GM23338 (cell line): ENCODE measurements at regions not wholly inside any gene's neighbourhood (a gene's known extent, or its start where the extent isn't known, plus 50 kb on each side); places are given as distances from the start of the nearest gene placed in this dataset.

ENCODE experiments used
- ATAC-seq: fragments of 200-7000 bp; cut with Tn5 transposase; 3 replicates; pipeline ENCODE4 v1.9.1; 2020
- DNase-seq: peaks from one replicate; pipeline ENCODE4 v3.0.0-alpha.2; 2015; ENCODE audit warnings: low spot score
- H2AFZ ChIP-seq: fragments of 200-600 bp; sonication (generic); 2 replicates; pipeline ENCODE4 v1.8.0; 2016; ENCODE audit warnings: antibody characterized with exemption, mild to moderate bottlenecking, moderate library complexity
- H3F3A ChIP-seq: fragments of 200-600 bp; sonication (generic); replicated peaks from 2 replicates; pipeline ENCODE4 v1.8.0; 2017; ENCODE audit warnings: antibody characterized with exemption, mixed run types, low read depth
- H3K27ac ChIP-seq: fragments of 200-600 bp; sonication (generic); 2 replicates; pipeline ENCODE4 v1.6.1; 2016; ENCODE audit warnings: low read depth
- H3K27me3 ChIP-seq: fragments of 200-600 bp; sonication (generic); 2 replicates; pipeline ENCODE4 v1.8.0; 2016; ENCODE audit warnings: mild to moderate bottlenecking, mixed run types, moderate library complexity; ENCODE audit not compliant: insufficient read depth
- H3K36me3 ChIP-seq: fragments of 200-600 bp; sonication (generic); 2 replicates; pipeline ENCODE4 v1.8.0; 2016; ENCODE audit warnings: mild to moderate bottlenecking; ENCODE audit not compliant: insufficient read depth
- H3K4me1 ChIP-seq: fragments of 200-600 bp; sonication (generic); 2 replicates; pipeline ENCODE4 v1.8.0; 2016; ENCODE audit warnings: mild to moderate bottlenecking, moderate library complexity; ENCODE audit not compliant: insufficient read depth
- H3K4me2 ChIP-seq: fragments of 200-600 bp; sonication (generic); 2 replicates; pipeline ENCODE4 v1.7.1; 2017; ENCODE audit warnings: mixed run types
- H3K4me3 ChIP-seq: fragments of 200-600 bp; sonication (generic); 2 replicates; pipeline ENCODE4 v1.6.1; 2016; ENCODE audit warnings: mixed run types
- H3K79me2 ChIP-seq: fragments of 200-600 bp; sonication (generic); replicated peaks from 2 replicates; pipeline ENCODE4 v1.8.0; 2017; ENCODE audit warnings: mild to moderate bottlenecking; ENCODE audit not compliant: insufficient read depth
- H3K9me2 ChIP-seq: fragments of 200-600 bp; sonication (generic); 2 replicates; pipeline ENCODE4 v1.8.0; 2017; ENCODE audit not compliant: insufficient read depth
- H4K20me1 ChIP-seq: fragments of 200-600 bp; sonication (generic); replicated peaks from 2 replicates; pipeline ENCODE4 v1.8.0; 2017; ENCODE audit warnings: mild to moderate bottlenecking; ENCODE audit not compliant: insufficient read depth
- H3K27ac Mint-ChIP-seq: 2 replicates; pipeline ENCODE4 v1.8.0; 2020; ENCODE audit warnings: inconsistent platforms, mild to moderate bottlenecking, moderate library complexity, mixed read lengths
- H3K27me3 Mint-ChIP-seq: 3 replicates; pipeline ENCODE4 v1.8.0; 2022; ENCODE audit warnings: low read depth, mild to moderate bottlenecking, moderate library complexity, mixed read lengths, inconsistent platforms; ENCODE audit not compliant: insufficient read depth, poor library complexity
- H3K36me3 Mint-ChIP-seq: 3 replicates; pipeline ENCODE4 v1.8.0; 2021; ENCODE audit warnings: low read depth, mild to moderate bottlenecking, inconsistent platforms, moderate library complexity, mixed read lengths
- H3K4me1 Mint-ChIP-seq: 3 replicates; pipeline ENCODE4 v1.8.0; 2020; ENCODE audit warnings: mild to moderate bottlenecking, inconsistent platforms, mixed read lengths
- H3K4me3 Mint-ChIP-seq: 3 replicates; pipeline ENCODE4 v1.8.0; 2021; ENCODE audit warnings: moderate library complexity, mild to moderate bottlenecking, inconsistent platforms, mixed read lengths
- H3K9me3 Mint-ChIP-seq: 3 replicates; pipeline ENCODE4 v1.8.0; 2020; ENCODE audit warnings: moderate library complexity, mild to moderate bottlenecking, inconsistent platforms, mixed read lengths
- CREB1 ChIP-seq: fragments of 250-450 bp; sonication (Bioruptor Pico); IDR thresholded peaks from 2 replicates; pipeline ENCODE4 v1.5.0; 2020; ENCODE audit warnings: low read depth, mild to moderate bottlenecking, moderate library complexity
- JUNB ChIP-seq: IDR thresholded peaks from one replicate; pipeline ENCODE4 v1.6.1; 2016; ENCODE audit warnings: antibody characterized with exemption; ENCODE audit not compliant: unreplicated experiment
- POLR2AphosphoS5 ChIP-seq: IDR thresholded peaks from 2 replicates; pipeline ENCODE4 v1.6.1; 2016; ENCODE audit warnings: antibody characterized with exemption, low read depth
- STAT1 ChIP-seq: IDR thresholded peaks from one replicate; pipeline ENCODE4 v1.6.1; 2016; ENCODE audit warnings: antibody characterized with exemption; ENCODE audit not compliant: unreplicated experiment
- ZNF331 ChIP-seq: fragments of 250-450 bp; sonication (Bioruptor Pico); IDR thresholded peaks from 2 replicates; pipeline ENCODE4 v1.5.0; 2020; ENCODE audit warnings: low read depth, mild to moderate bottlenecking, moderate library complexity
- TF ChIP-seq, protein P1 (sequence below): IDR thresholded peaks from one replicate; pipeline ENCODE4 v1.6.1; 2018; ENCODE audit warnings: antibody characterized with exemption; ENCODE audit not compliant: unreplicated experiment
- TF ChIP-seq, protein P2 (sequence below), 2 experiments: fragments of 200-600 bp in 1 of 2; sonication (generic) in 1 of 2; conservative IDR thresholded peaks; 2 replicates each; pipeline versions ENCODE4 v1.5.1 to v1.6.1; 2016 to 2017; ENCODE audit warnings: antibody characterized with exemption in 2 of 2, low read depth in 2 of 2, mild to moderate bottlenecking in 2 of 2, moderate library complexity in 1 of 2
- TF ChIP-seq, protein P3 (sequence below): fragments of 250-450 bp; sonication (Bioruptor Pico); IDR thresholded peaks from 2 replicates; pipeline ENCODE4 v1.5.0; 2020; ENCODE audit warnings: mild to moderate bottlenecking, moderate library complexity

DNA sequence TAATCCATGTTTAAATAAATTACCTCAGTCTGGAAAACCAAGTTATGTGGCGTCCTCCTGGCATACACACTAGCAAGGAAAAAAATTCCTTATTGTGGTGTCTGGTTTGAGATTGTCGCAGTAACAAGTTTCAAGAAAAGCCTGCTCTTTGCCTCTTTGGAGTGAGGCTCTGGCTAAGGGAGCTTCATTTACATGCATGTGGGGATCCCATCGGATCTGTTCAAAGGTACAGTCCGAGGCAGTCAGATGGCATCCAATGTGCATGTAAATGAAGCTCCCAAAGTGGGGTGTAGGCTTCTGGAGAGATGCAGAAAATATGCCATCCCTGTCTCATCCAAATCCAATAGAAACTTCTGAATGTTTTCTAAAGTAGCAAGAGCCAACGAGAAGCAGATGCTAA lies 199.5 kb upstream of the FBXL4 start:
- Mint-ChIP-seq H3K4me1 (peaks cover 13% of the 10 kb centered on the region), H3K27ac (no peak overlapping the region), H3K4me3 (no peak overlapping the region), H3K9me3 (no peaks in the 10 kb centered on the region), H3K27me3 (no peaks in the 10 kb centered on the region), H3K36me3 (no peaks in the 10 kb centered on the region; the same call in 2 of the 3 replicates)
- ATAC-seq (no peak; the same call in 2 of the 3 replicates), DNase-seq (no peak)
- no peaks in the 10 kb centered on the region for H3K36me3 ChIP-seq
- H3K27ac ChIP-seq: no peak overlapping the region
- H3K27me3 ChIP-seq: no peaks in the 10 kb centered on the region
- no peak overlapping the region for H3K4me3 ChIP-seq
- H3K4me1 ChIP-seq: no peaks in the 10 kb centered on the region
- H2AFZ ChIP-seq: no peak overlapping the region; the same call in 1 of the 2 replicates
- no peaks in the 10 kb centered on the region for H3K9me2 ChIP-seq
- H3K79me2 ChIP-seq: no peaks in the 10 kb centered on the region
- H4K20me1 ChIP-seq: no peaks in the 10 kb centered on the region
- TF ChIP-seq ZNF331 (CRISPR knock-in tag): no peak
- no peak for TF ChIP-seq JUNB
- TF ChIP-seq, protein P1, sequence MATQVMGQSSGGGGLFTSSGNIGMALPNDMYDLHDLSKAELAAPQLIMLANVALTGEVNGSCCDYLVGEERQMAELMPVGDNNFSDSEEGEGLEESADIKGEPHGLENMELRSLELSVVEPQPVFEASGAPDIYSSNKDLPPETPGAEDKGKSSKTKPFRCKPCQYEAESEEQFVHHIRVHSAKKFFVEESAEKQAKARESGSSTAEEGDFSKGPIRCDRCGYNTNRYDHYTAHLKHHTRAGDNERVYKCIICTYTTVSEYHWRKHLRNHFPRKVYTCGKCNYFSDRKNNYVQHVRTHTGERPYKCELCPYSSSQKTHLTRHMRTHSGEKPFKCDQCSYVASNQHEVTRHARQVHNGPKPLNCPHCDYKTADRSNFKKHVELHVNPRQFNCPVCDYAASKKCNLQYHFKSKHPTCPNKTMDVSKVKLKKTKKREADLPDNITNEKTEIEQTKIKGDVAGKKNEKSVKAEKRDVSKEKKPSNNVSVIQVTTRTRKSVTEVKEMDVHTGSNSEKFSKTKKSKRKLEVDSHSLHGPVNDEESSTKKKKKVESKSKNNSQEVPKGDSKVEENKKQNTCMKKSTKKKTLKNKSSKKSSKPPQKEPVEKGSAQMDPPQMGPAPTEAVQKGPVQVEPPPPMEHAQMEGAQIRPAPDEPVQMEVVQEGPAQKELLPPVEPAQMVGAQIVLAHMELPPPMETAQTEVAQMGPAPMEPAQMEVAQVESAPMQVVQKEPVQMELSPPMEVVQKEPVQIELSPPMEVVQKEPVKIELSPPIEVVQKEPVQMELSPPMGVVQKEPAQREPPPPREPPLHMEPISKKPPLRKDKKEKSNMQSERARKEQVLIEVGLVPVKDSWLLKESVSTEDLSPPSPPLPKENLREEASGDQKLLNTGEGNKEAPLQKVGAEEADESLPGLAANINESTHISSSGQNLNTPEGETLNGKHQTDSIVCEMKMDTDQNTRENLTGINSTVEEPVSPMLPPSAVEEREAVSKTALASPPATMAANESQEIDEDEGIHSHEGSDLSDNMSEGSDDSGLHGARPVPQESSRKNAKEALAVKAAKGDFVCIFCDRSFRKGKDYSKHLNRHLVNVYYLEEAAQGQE: no peak
- TF ChIP-seq POLR2AphosphoS5: no peak
- TF ChIP-seq, protein P2, sequence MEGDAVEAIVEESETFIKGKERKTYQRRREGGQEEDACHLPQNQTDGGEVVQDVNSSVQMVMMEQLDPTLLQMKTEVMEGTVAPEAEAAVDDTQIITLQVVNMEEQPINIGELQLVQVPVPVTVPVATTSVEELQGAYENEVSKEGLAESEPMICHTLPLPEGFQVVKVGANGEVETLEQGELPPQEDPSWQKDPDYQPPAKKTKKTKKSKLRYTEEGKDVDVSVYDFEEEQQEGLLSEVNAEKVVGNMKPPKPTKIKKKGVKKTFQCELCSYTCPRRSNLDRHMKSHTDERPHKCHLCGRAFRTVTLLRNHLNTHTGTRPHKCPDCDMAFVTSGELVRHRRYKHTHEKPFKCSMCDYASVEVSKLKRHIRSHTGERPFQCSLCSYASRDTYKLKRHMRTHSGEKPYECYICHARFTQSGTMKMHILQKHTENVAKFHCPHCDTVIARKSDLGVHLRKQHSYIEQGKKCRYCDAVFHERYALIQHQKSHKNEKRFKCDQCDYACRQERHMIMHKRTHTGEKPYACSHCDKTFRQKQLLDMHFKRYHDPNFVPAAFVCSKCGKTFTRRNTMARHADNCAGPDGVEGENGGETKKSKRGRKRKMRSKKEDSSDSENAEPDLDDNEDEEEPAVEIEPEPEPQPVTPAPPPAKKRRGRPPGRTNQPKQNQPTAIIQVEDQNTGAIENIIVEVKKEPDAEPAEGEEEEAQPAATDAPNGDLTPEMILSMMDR (conservative IDR thresholded peaks at IDR 0.05; ENCODE audit: low read depth in 2 of 2): no peak
- TF ChIP-seq CREB1: no peak
- no peak for TF ChIP-seq STAT1
- TF ChIP-seq, protein P3, sequence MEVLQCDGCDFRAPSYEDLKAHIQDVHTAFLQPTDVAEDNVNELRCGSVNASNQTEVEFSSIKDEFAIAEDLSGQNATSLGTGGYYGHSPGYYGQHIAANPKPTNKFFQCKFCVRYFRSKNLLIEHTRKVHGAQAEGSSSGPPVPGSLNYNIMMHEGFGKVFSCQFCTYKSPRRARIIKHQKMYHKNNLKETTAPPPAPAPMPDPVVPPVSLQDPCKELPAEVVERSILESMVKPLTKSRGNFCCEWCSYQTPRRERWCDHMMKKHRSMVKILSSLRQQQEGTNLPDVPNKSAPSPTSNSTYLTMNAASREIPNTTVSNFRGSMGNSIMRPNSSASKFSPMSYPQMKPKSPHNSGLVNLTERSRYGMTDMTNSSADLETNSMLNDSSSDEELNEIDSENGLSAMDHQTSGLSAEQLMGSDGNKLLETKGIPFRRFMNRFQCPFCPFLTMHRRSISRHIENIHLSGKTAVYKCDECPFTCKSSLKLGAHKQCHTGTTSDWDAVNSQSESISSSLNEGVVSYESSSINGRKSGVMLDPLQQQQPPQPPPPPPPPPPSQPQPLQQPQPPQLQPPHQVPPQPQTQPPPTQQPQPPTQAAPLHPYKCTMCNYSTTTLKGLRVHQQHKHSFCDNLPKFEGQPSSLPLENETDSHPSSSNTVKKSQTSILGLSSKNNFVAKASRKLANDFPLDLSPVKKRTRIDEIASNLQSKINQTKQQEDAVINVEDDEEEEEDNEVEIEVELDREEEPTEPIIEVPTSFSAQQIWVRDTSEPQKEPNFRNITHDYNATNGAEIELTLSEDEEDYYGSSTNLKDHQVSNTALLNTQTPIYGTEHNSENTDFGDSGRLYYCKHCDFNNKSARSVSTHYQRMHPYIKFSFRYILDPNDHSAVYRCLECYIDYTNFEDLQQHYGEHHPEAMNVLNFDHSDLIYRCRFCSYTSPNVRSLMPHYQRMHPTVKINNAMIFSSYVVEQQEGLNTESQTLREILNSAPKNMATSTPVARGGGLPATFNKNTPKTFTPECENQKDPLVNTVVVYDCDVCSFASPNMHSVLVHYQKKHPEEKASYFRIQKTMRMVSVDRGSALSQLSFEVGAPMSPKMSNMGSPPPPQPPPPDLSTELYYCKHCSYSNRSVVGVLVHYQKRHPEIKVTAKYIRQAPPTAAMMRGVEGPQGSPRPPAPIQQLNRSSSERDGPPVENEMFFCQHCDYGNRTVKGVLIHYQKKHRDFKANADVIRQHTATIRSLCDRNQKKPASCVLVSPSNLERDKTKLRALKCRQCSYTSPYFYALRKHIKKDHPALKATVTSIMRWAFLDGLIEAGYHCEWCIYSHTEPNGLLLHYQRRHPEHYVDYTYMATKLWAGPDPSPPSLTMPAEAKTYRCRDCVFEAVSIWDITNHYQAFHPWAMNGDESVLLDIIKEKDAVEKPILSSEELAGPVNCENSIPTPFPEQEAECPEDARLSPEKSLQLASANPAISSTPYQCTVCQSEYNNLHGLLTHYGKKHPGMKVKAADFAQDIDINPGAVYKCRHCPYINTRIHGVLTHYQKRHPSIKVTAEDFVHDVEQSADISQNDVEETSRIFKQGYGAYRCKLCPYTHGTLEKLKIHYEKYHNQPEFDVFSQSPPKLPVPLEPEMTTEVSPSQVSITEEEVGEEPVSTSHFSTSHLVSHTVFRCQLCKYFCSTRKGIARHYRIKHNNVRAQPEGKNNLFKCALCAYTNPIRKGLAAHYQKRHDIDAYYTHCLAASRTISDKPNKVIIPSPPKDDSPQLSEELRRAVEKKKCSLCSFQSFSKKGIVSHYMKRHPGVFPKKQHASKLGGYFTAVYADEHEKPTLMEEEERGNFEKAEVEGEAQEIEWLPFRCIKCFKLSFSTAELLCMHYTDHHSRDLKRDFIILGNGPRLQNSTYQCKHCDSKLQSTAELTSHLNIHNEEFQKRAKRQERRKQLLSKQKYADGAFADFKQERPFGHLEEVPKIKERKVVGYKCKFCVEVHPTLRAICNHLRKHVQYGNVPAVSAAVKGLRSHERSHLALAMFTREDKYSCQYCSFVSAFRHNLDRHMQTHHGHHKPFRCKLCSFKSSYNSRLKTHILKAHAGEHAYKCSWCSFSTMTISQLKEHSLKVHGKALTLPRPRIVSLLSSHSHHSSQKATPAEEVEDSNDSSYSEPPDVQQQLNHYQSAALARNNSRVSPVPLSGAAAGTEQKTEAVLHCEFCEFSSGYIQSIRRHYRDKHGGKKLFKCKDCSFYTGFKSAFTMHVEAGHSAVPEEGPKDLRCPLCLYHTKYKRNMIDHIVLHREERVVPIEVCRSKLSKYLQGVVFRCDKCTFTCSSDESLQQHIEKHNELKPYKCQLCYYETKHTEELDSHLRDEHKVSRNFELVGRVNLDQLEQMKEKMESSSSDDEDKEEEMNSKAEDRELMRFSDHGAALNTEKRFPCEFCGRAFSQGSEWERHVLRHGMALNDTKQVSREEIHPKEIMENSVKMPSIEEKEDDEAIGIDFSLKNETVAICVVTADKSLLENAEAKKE (CRISPR knock-in tag): no peak
- no peak overlapping the region for H3K4me2 ChIP-seq
- no peaks in the 10 kb centered on the region for H3F3A ChIP-seq
